ENCODE measurements at regions not wholly inside any gene's neighbourhood (a gene's known extent, or its start where the extent isn't known, plus 50 kb on each side); places are given as distances from the start of the nearest gene placed in this dataset.

DNA sequence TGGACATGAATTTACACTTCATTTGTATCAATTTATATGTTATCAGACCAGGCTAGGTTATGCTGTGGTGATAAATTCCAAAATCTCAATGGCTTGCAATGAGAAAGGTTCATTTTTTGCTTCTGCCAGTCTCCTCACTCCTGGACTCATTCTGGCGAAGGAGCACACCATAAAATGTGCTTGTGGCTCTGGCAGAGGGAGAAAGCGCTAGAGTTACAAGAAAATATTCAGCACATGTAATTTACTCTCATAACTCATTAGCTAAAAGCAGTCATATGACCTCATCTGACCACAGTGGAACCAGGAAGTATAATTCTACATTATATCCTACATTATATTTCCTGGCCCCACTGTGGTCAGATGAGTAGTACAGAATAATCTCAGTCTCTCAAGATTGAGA lies 193.8 kb downstream of the BCHE start:
- 0% methylated on average over 2 of the region's 2 CpGs for WGBS (ENCODE audit: insufficient coverage, insufficient replicate concordance, low lambda C conversion rate, missing lambda C conversion rate)
- FAIRE-seq (no peak), DNase-seq (ENCODE audit: low read depth, low spot score) (no peak), ATAC-seq (peak; percentile 63)
- in situ Hi-C loops (cut with MboI), result no loop called here
- SMC1A ChIA-PET (ENCODE audit: uncharacterized antibody, unreplicated experiment), result interaction anchor here (1.0 to 1.5 kb wide), 5 partner anchors 8 to 202 kb away, joined by 3 to 4 read pairs (median 3); no protein-coding TSS in a partner anchor
- Histone ChIP-seq H3K9ac (ENCODE audit: control insufficient read depth, insufficient read depth, low read length) (no peak overlapping the region), H3K4me3 (no peak overlapping the region), H3K27ac (ENCODE audit: control insufficient read depth, insufficient read depth) (no peak overlapping the region), H3K36me3 (ENCODE audit: control insufficient read depth in 2 of 2, insufficient read depth in 2 of 2, low read length in 1 of 2) (no peaks in the 10 kb centered on the region), H2AFZ (ENCODE audit: control insufficient read depth, low read depth, low read length) (no peak overlapping the region), H3K27me3 (replicated peaks in 1 of 2; ENCODE audit: control insufficient read depth in 2 of 2, insufficient read depth in 2 of 2, low read length in 1 of 2) (no peaks in the 10 kb centered on the region), H3K4me2 (ENCODE audit: control insufficient read depth, insufficient read depth) (no peak overlapping the region), H3K79me2 (ENCODE audit: control insufficient read depth, insufficient read depth, low read length) (no peaks in the 10 kb centered on the region), H3K9me3 (replicated peaks; ENCODE audit: control insufficient read depth, insufficient read depth, low read length) (no peaks in the 10 kb centered on the region), H3K4me1 (ENCODE audit: control insufficient read depth, insufficient read depth, low read length) (no peaks in the 10 kb centered on the region), H4K20me1 (ENCODE audit: control insufficient read depth, insufficient read depth) (no peaks in the 10 kb centered on the region)
- intact Hi-C loops (cut with micrococcal nuclease; ENCODE audit: unreplicated experiment), result no loop called here
- no TSS peak for BruUV-seq (replicated peaks)
- CTCF ChIA-PET, result interaction anchor here (0.5 to 2.8 kb wide), 3 partner anchors 9 to 304 kb away, joined by 3 to 8 read pairs (median 4); no protein-coding TSS in a partner anchor
- TF ChIP-seq PML (IDR thresholded peaks at IDR 0.05; ENCODE audit: low read length) (no peak), BHLHE40 (IDR thresholded peaks at IDR 0.05; ENCODE audit: borderline replicate concordance in 1 of 2, low read depth in 2 of 2, low read length in 1 of 2) (no peak), BMI1 (IDR thresholded peaks at IDR 0.05; ENCODE audit: borderline replicate concordance) (no peak), RUNX3 (IDR thresholded peaks at IDR 0.05; ENCODE audit: low read length) (no peak), PAX5 (IDR thresholded peaks at IDR 0.05; ENCODE audit: borderline replicate concordance, low read depth, low read length) (no peak), FOXM1 (IDR thresholded peaks at IDR 0.05; ENCODE audit: low read depth, low read length) (no peak), SIX5 (IDR thresholded peaks at IDR 0.05; ENCODE audit: low read depth, low read length, severe bottlenecking) (no peak), BACH1 (IDR thresholded peaks at IDR 0.05; ENCODE audit: borderline replicate concordance) (no peak), EED (IDR thresholded peaks at IDR 0.05; ENCODE audit: low read depth) (no peak), MEF2B (IDR thresholded peaks at IDR 0.05; ENCODE audit: partially characterized antibody, poor library complexity, severe bottlenecking) (no peak), YY1 (IDR thresholded peaks at IDR 0.05; ENCODE audit: low read depth, low read length) (no peak), MTA2 (IDR thresholded peaks at IDR 0.05; ENCODE audit: low read depth) (no peak), KDM1A (IDR thresholded peaks at IDR 0.05; ENCODE audit: borderline replicate concordance) (no peak), EP300 (IDR thresholded peaks at IDR 0.05; ENCODE audit: borderline replicate concordance in 1 of 2, control insufficient read depth in 1 of 2, low read depth in 2 of 2, low read length in 2 of 2) (no peak), CBX5 (IDR thresholded peaks at IDR 0.05; ENCODE audit: low read depth) (no peak), MTA3 (IDR thresholded peaks at IDR 0.05; ENCODE audit: borderline replicate concordance, low read length) (no peak), YBX1 (IDR thresholded peaks at IDR 0.05) (no peak)
- TF ChIP-seq, protein P1, sequence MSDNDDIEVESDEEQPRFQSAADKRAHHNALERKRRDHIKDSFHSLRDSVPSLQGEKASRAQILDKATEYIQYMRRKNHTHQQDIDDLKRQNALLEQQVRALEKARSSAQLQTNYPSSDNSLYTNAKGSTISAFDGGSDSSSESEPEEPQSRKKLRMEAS (IDR thresholded peaks at IDR 0.05; ENCODE audit: low read depth, low read length), result no peak
- TF ChIP-seq, protein P2, sequence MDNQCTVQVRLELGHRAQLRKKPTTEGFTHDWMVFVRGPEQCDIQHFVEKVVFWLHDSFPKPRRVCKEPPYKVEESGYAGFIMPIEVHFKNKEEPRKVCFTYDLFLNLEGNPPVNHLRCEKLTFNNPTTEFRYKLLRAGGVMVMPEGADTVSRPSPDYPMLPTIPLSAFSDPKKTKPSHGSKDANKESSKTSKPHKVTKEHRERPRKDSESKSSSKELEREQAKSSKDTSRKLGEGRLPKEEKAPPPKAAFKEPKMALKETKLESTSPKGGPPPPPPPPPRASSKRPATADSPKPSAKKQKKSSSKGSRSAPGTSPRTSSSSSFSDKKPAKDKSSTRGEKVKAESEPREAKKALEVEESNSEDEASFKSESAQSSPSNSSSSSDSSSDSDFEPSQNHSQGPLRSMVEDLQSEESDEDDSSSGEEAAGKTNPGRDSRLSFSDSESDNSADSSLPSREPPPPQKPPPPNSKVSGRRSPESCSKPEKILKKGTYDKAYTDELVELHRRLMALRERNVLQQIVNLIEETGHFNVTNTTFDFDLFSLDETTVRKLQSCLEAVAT (IDR thresholded peaks at IDR 0.05), result no peak
- POLR2A ChIA-PET, result interaction anchor here (1.2 kb wide), 1 partner anchor 16 kb away, joined by 3 read pairs; no protein-coding TSS in a partner anchor
- RAD21 ChIA-PET (ENCODE audit: unreplicated experiment), result no interaction called here

Data from GM12878 (cell line).